ENCODE measurements at regions not wholly inside any gene's neighbourhood (a gene's known extent, or its start where the extent isn't known, plus 50 kb on each side); places are given as distances from the start of the nearest gene placed in this dataset.
"Not testable (repeated sequence)": the region's sequence is repeated elsewhere in the genome, so short reads cannot be mapped to it uniquely, and the experiment has no call there.

GRCh38 chr15:31221936-31222515 is 104.6 kb upstream of the KLF13 start:
- DNase-seq = no peak

DNA sequence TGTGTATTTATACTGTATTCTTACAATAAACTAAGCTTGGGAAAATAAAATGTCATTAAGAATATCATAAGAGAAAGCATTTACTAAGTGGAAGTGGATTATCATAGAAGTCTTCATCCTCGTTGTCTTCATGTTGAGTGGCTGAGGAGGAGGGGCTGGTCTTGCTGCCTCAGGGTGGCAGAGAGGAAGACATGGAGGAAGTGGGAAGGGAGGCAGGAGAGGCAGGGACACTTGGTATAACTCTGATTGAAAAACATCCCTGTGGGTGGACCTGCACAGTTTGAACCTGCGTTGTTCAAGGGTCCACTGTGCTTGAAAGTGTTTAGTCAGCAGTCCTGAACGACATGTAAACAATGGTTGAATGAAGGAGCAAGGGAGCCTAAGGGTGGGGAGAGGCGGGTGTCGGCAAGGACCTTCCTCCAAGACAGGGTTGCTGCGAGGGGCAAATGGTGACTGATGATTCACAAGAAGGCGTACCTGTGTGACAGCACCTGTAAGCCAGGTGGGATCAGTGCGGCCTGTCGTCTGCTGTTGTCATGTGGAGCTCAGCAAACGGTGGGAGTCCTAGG is 103.8 kb upstream of the KLF13 start:
- DNase-seq = no peak

GRCh38 chr15:31223478-31224350 is 102.9 kb upstream of the KLF13 start:
- no peak for DNase-seq

- DNase-seq = not testable (repeated sequence)
These were observed 102.0 kb upstream of the KLF13 start for GRCh38 chr15:31224661-31225060.

- no peak for DNase-seq
These were observed 101.2 kb upstream of the KLF13 start for GRCh38 chr15:31225356-31225955.

- DNase-seq = no peak
These were observed 100.6 kb upstream of the KLF13 start for GRCh38 chr15:31226021-31226420.

DNA sequence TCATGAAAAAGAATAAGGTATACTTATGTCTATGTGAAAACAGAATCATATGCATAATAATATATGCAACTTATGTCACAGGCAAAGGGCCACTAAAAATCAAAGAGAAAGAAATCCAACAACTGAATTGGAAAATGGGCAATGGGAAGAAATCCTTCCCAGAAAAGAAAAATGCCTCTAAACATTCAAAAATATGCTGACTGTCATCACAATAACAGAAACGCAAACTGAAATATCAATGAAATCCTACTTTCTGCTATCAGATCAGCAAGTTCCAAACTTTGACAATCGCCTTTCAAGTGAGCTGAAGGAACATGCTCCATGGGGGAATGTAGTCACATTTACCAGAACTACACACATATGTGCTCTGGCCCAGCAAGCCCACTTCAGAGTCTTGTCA is 99.4 kb upstream of the KLF13 start:
- DNase-seq = no peak

DNA sequence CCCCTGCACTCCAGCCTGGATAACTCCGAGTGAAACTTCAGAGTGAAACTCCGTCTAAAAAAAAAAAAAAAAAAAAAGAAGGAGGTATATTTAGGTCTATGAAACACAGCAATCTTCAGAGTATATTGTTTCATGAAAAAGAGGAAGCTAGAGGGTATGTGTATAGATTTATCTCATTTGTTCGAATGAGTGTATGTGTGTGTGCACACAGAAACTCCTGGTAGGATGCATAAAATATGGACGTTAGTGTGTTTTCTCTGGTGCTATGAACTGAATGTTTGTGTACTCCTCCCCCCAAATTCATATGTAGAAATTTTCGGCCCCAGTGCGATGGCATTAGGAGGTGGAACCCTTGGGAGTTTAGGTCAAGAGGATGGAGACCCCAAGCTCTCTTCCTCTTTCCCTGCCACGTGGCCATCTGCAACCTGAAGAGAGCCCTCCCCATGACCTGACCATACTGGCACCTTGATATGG is 98.6 kb upstream of the KLF13 start:
- DNase-seq = no peak

GRCh38 chr15:31228980-31229826 is 97.4 kb upstream of the KLF13 start:
- no peak for DNase-seq

- no peak for DNase-seq
These were observed 95.8 kb upstream of the KLF13 start for GRCh38 chr15:31230630-31231485.

DNA sequence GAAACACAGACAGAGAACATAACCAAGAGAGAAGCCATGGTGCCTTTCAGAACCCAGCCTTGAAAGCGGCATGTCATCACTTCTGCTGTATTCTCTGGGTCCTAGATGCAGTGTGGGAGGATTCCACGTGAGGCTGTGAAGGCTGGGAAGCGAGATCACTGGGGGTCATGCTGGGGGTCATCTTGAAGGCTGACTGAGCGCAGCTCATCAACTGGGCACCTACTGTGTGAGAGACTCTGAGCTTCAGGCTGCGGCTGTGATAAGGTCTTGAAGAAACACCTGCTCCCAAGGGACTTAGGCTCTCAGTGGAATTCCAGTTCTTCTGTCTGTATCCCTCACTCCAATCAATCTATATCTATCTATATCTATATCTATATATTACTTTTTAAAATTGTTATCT is 91.8 kb upstream of the KLF13 start:
- no peak for DNase-seq

GRCh38 chr15:31235311-31236183 is 91.1 kb upstream of the KLF13 start:
- DNase-seq = peak; percentile 23

DNA sequence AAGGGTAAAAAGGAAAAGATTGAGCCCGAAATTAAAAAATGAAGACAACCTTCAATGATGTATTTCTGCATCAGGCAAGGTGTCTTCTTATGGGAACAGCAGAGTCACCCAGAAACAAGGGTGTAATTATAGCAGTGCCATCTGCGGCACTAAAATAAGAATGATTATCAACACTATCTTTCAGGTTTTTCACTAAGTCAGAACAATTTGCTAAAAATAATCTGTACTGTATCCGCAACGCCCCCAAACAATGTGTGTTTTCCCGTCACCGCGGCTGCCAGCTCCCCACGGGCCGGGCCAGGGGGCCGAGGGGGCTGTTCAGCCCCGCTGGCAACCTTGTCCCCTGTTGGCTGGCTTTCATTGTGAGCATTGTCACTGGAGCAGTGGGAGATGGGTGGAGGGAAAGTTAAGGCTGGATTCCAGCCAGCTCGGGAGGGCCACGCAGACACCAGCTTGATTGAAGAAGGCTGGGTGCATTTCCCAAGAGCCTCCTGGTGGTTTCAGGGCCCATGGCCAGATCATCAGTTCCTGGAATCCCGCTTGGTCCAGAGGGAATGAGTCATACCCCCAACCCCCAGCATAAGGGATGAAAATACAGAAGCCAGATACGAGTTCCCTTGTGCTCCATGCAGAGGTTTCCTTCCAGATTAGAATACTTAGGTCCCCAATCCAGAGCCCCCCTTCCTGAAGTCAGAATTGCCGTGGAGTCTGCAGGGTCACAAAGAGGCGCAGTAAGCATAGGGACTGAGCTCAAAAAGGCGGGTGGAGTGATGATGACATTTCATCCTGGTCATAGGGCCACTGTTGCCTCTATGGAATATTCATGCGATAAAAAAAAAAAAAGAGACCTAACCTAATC is 90.2 kb upstream of the KLF13 start:
- DNase-seq = peak; percentile 97

GRCh38 chr15:31237043-31237324 is 89.7 kb upstream of the KLF13 start:
- DNase-seq = no peak

DNA sequence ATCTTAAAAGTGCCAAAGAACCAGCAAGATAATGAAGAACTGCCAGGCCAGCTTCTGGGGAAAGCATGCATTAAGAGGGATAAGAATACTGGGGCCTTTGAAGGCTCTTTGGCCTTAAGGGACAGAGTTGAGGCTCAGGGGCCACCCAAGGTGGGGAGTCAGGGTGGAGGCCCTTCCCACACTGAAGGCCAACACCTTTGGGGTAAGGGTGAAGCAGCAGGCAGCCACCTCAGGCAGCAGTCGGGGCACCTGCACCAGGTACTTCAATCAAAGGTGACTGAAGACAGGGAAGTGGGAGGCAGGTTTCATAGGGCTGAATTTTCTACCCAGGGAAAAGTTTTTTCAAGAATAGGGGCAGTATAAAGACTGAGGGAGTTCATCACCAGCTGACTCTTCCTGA is 87.7 kb upstream of the KLF13 start:
- no peak for DNase-seq

GRCh38 chr15:31239409-31239808 is 87.2 kb upstream of the KLF13 start:
- DNase-seq = no peak

DNA sequence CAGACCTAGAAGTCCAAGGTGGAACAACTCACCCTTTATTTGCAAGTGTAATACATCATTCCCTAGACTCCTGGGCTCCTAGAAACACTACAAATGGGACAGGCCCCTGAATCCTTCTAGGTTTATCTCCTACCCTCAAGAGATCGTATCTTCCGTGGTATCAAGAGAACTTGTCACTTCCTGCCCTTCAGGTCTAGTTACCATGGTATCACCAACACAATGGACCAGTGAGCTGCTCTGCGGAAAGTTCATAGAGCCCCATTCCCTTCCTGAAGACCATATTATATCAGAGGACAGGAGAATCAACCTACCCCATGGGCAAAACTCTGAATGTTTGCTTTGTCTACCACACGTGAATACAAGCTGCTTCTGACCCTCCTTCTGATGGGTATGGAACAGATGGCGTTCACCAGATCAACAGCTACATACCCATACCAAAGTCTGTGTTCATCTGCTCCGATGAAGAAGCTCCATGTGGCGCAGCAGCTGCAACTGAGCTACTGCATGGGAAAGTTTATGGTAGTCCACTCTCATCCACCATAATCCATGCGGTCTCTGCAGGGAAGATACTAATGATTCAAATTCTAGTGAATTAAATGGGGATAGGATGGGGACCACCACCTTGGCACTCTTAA is 84.6 kb upstream of the KLF13 start:
- no peak for DNase-seq

- DNase-seq = no peak
These were observed 82.7 kb upstream of the KLF13 start for GRCh38 chr15:31243895-31244294.

DNA sequence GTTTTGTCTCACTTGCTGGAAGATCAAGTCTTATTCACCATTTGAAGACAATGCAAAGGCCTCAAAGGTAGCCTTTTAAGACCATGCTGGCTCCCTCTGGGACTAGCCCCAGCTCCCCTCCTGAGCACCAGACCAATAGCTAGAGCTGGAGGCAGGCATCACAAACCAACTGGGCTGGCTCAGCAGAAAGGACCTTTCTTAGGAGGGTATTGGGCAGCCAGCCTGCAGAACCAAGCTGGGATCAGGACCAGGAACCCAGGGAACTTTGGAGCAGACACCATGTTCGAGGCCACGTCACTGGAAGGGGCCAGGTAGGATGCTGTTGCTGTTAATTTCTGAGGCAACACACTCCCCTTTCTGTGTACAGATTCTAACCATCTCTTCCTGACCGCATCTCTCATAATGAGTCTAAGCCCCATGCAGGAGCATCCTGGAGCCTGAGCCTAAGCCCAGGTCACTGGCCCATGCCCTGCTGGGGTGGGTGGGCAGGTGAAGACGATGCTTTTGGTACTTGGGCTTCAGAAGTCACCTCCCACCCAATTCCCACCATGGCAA is 81.4 kb upstream of the KLF13 start:
- DNase-seq = no peak
